HG03103 (cell line): ENCODE measurements at regions not wholly inside any gene's neighbourhood (a gene's known extent, or its start where the extent isn't known, plus 50 kb on each side); places are given as distances from the start of the nearest gene placed in this dataset.

Experiments
- ATAC-seq: cut with Tn5 transposase; IDR thresholded peaks from one replicate; pipeline ENCODE4 v1.9.1; 2021; ENCODE audit warnings: low read depth; ENCODE audit not compliant: unreplicated experiment

GRCh38 chr2:134178138-134178877 is 75.6 kb upstream of the MGAT5 start:
- ATAC-seq: peak; percentile 42

- no peak for ATAC-seq
Observed at GRCh38 chr2:134181219-134181618, 72.7 kb upstream of the MGAT5 start.

DNA sequence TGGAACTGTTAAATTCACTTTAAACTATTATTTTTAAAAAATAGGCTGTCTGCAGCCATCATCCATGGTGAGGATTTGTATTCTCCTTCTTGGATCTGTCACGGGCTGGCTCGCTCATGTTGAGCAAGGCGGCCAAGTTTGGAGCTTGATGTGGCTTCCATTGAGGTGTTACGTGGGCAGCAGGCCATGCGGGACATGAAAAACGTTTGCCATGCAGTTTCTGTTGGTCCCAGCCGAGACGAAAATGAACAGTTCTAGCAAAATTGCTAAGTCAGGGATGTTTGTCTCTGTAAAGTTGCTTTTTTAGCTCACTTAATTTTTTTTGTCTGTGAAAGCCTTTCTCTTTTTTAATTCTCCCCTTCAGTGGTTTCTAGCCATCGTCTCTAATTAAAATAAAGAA is 70.2 kb upstream of the MGAT5 start:
- no peak for ATAC-seq

GRCh38 chr2:134185639-134186038 is 68.2 kb upstream of the MGAT5 start:
- ATAC-seq: no peak

DNA sequence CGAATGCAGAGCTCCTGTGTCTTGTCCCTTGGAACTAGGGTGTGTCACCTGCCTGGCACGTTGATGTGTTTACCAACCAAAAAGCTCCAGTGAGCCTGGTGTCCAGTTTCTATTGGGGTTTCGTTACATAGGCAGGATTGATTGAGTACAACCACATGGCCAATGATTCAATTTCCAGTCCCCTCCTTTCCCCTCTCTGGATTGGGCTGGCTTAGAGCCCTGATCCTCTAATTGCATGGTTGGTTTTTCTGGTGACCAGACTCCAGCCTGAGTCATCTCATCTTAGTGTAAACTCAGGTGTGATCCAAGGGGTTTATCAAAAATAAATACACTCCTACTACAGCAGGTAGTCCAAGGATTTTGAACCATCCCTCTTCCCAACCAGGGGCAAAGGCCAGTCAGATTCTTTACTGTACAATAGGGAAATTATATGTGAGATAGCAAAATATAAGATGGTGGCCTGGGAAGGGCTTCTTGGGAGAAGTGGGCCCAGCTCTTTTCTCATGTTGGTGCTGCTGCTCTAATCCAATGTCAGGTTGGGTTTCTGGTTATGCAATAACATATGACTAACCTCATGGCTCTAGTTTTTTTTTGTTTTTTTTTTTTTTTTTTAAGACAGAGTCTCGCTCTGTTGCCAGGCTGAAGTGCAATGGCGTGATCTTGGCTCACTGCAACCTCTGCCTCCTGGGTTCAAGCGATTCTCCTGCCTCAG is 64.7 kb upstream of the MGAT5 start:
- no peak for ATAC-seq

- ATAC-seq: no peak
Observed at GRCh38 chr2:134190062-134190806, 63.6 kb upstream of the MGAT5 start.

GRCh38 chr2:134190807-134191203 is 63.1 kb upstream of the MGAT5 start:
- no peak for ATAC-seq

DNA sequence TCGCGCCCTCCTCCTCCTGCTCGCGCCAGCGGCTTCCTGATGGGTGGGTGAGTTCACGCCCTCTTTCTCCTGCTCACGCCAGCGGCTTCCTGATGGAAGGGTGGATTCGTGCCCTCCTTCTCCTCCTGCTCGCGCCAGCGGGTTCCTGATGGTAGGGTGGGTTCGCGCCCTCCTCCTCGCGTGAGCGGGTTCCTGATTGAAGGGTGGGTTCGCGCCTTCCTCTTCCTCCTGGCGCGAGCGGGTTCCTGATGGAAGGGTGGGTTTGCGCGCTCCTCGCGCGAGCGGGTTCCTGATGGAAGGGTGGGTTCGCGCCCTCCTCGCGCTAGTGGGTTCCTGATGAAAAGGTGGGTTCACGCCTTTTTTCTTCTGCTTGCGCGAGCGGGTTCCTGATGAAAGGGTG is 62.0 kb upstream of the MGAT5 start:
- no peak for ATAC-seq

GRCh38 chr2:134193006-134193405 is 60.9 kb upstream of the MGAT5 start:
- ATAC-seq: no peak

- ATAC-seq: no peak
Observed at GRCh38 chr2:134194519-134194918, 59.4 kb upstream of the MGAT5 start.

GRCh38 chr2:134195341-134195740 is 58.5 kb upstream of the MGAT5 start:
- no peak for ATAC-seq

DNA sequence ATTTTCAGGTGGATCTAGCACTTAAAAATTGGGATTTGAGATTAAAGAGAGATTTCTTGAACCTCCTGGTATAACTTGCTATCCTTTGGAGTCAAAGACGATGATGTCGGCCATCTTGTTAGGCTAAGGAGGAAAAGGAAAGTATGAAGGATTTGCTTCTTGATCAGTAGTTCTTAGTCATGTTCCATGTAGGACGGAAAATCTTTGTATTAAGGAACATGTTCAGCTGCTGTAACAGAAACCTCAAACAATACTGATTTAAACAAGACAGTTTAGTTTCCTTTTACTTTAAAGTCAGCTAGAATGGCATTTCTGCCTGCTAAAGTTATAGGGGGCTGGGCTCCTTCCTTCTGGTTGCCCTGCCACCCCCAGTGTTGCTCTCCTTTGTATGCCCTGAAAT is 56.4 kb upstream of the MGAT5 start:
- ATAC-seq: no peak

DNA sequence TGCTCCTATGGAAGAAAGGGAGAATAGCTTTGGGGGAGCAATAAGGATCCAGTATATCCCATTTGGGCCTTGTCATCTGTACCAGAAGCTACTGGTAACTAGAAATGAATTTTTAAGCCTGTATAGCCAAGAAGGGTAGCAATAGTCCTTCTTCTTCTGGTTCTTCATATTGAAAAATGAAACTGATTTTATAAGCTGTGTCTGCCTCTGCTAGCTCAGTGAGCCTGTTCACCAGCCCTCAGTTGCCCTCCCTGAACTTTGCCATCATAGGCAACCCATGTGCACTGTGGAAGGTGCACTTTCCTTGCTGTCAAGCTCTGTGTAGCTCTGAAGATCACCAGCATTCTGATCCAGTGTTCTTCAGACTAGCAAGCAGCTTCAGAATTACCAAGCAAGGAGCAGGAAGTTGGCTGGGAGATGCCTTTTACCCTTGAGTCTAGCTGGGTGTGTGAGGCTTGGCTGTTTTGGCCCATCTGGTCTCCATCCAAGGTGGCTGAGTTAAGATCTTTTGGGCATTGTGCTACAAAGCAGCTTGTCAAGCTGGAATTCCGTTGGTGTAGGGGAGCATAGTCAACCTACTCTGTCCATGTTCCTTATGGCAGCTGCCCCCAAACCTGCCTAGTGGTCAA is 55.8 kb upstream of the MGAT5 start:
- ATAC-seq: no peak

GRCh38 chr2:134199123-134199522 is 54.7 kb upstream of the MGAT5 start:
- no peak for ATAC-seq

DNA sequence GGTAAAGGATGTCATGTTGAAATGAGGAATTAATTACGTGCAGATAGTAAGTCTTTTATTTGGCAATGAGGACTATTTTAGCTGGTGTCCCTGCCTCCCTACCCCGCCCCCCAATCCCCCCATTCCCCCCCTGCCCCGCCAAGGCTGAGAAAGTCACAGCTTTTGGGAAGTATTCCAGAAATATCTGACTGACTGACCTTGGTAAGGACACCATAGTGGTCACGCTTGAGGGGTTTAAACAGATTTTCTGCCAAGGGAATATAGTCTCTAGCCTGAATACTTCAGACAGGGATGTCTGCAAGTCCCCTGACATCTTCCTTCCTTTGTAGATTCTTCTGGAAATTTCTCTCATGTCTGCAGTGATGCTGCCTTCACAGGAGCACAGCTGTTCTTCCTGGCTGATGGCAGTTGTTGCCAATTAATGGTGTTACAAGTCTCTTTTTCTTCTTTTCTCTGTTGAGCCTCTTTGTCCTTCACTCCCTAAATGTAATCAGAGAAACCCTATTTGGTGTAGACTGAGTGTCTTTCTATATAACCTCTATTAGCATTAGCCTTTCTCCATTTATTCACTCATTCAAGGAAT is 53.7 kb upstream of the MGAT5 start:
- no peak for ATAC-seq

GRCh38 chr2:134201533-134201932 is 52.3 kb upstream of the MGAT5 start:
- no peak for ATAC-seq

GRCh38 chr2:134202371-134202770 is 51.5 kb upstream of the MGAT5 start:
- ATAC-seq: no peak

DNA sequence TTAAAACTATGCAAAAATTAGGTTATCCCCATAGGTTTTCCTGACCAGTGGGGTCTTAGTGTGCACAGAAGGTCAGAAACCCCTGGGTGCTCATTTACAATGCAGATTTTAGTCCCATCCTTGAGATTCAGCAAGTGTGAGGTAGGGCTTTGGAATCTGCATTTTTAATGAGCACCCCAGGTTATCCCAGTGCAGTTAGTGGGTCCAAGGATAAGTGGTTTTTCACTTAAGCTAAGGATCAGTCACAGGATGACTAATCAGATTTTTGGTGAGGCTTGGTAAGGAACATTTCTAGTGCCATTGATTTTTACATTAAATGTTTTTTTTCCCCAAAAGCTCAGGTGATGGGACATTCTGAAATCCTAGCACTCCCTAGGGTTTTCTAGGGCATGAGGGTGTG is 50.7 kb upstream of the MGAT5 start:
- ATAC-seq: no peak
